ENCODE measurements at regions not wholly inside any gene's neighbourhood (a gene's known extent, or its start where the extent isn't known, plus 50 kb on each side); places are given as distances from the start of the nearest gene placed in this dataset.

- 97 to 100% methylated on average over 1 of the region's 1 CpG for WGBS, 2 donors (ENCODE audit: low coverage in 1 of 2)
- no peaks in the 10 kb centered on the region for H3K4me1 ChIP-seq
- no peaks in the 10 kb centered on the region for H3K36me3 ChIP-seq
- no peaks in the 10 kb centered on the region for H3K27me3 ChIP-seq
- no peaks in the 10 kb centered on the region for H3K9me3 ChIP-seq
- TF ChIP-seq CTCF (IDR thresholded peaks at IDR 0.05): no peak
- no peak for TF ChIP-seq POLR2AphosphoS5 (IDR thresholded peaks at IDR 0.05)
- TF ChIP-seq POLR2A (IDR thresholded peaks at IDR 0.05): no peak
- no peak for TF ChIP-seq EP300 (IDR thresholded peaks at IDR 0.05; ENCODE audit: low read depth)
- no peak overlapping the region for H3K4me3 ChIP-seq
- no peak for DNase-seq
- intact Hi-C loops (cut with DNase I; ENCODE audit: low total_unique reads) (no loop called here), in situ Hi-C loops (cut with MboI; ENCODE audit: low pct_ligation_motif_present in 1 of 4, low pct_unique_long_range_greater_than_20kb in 1 of 4, low sequenced_read_pairs in 3 of 4) (no loop called here)
- H3K27ac ChIP-seq: no peak overlapping the region
These were observed 206.7 kb downstream of the LACC1 start for GRCh38 chr13:44086389-44086788.

- TF ChIP-seq CTCF (IDR thresholded peaks at IDR 0.05): no peak
- TF ChIP-seq EP300 (IDR thresholded peaks at IDR 0.05; ENCODE audit: low read depth): no peak
- no peak for TF ChIP-seq POLR2AphosphoS5 (IDR thresholded peaks at IDR 0.05)
- no peak for TF ChIP-seq POLR2A (IDR thresholded peaks at IDR 0.05)
- Histone ChIP-seq H3K27me3 (no peaks in the 10 kb centered on the region), H3K36me3 (no peaks in the 10 kb centered on the region), H3K9me3 (no peaks in the 10 kb centered on the region), H3K4me3 (no peak overlapping the region), H3K27ac (no peak overlapping the region), H3K4me1 (peaks cover 0 to 8% (median 2%) of the 10 kb centered on the region in 4 donors)
- no peak for DNase-seq
- WGBS, 2 donors (ENCODE audit: low coverage in 1 of 2): 83 to 86% methylated on average over 2 to 3 of the region's 4 CpGs
- in situ Hi-C loops (cut with MboI; ENCODE audit: low pct_ligation_motif_present in 1 of 4, low pct_unique_long_range_greater_than_20kb in 1 of 4, low sequenced_read_pairs in 3 of 4) (no loop called here), intact Hi-C loops (cut with DNase I; ENCODE audit: low total_unique reads) (no loop called here)
These were observed 208.7 kb downstream of the LACC1 start for GRCh38 chr13:44088411-44088810.

GRCh38 chr13:44088991-44089413 is 209.3 kb downstream of the LACC1 start:
- no peaks in the 10 kb centered on the region for H3K27me3 ChIP-seq
- in situ Hi-C loops (cut with MboI; ENCODE audit: low pct_ligation_motif_present in 1 of 4, low pct_unique_long_range_greater_than_20kb in 1 of 4, low sequenced_read_pairs in 3 of 4): no loop called here
- no peaks in the 10 kb centered on the region for H3K36me3 ChIP-seq
- H3K4me1 ChIP-seq: peaks cover 0 to 10% (median 2%) of the 10 kb centered on the region in 4 donors
- H3K4me3 ChIP-seq: no peak overlapping the region
- no peaks in the 10 kb centered on the region for H3K9me3 ChIP-seq
- intact Hi-C loops (cut with DNase I; ENCODE audit: low total_unique reads): no loop called here
- no peak for TF ChIP-seq POLR2A (IDR thresholded peaks at IDR 0.05)
- no peak for TF ChIP-seq EP300 (IDR thresholded peaks at IDR 0.05; ENCODE audit: low read depth)
- TF ChIP-seq CTCF (IDR thresholded peaks at IDR 0.05): no peak
- TF ChIP-seq POLR2AphosphoS5 (IDR thresholded peaks at IDR 0.05): no peak
- WGBS, 2 donors (ENCODE audit: low coverage in 1 of 2): 81 to 86% methylated on average over 4 of the region's 4 CpGs
- DNase-seq: no peak
- H3K27ac ChIP-seq: no peak overlapping the region

GRCh38 chr13:44089452-44089851 is 209.7 kb downstream of the LACC1 start:
- no peaks in the 10 kb centered on the region for H3K9me3 ChIP-seq
- H3K4me3 ChIP-seq: no peak overlapping the region
- intact Hi-C loops (cut with DNase I; ENCODE audit: low total_unique reads): no loop called here
- in situ Hi-C loops (cut with MboI; ENCODE audit: low pct_ligation_motif_present in 1 of 4, low pct_unique_long_range_greater_than_20kb in 1 of 4, low sequenced_read_pairs in 3 of 4): no loop called here
- WGBS, 2 donors (ENCODE audit: low coverage in 1 of 2): 55 to 66% methylated on average over 2 of the region's 2 CpGs
- no peaks in the 10 kb centered on the region for H3K27me3 ChIP-seq
- DNase-seq: no peak
- H3K4me1 ChIP-seq: peaks cover 0 to 12% (median 2%) of the 10 kb centered on the region in 4 donors
- no peak overlapping the region for H3K27ac ChIP-seq
- TF ChIP-seq CTCF (IDR thresholded peaks at IDR 0.05): no peak
- no peak for TF ChIP-seq EP300 (IDR thresholded peaks at IDR 0.05; ENCODE audit: low read depth)
- no peak for TF ChIP-seq POLR2A (IDR thresholded peaks at IDR 0.05)
- TF ChIP-seq POLR2AphosphoS5 (IDR thresholded peaks at IDR 0.05): no peak
- no peaks in the 10 kb centered on the region for H3K36me3 ChIP-seq

Data from transverse colon (tissue), 4 donors.